Erythroblast (primary cell): ENCODE measurements at regions not wholly inside any gene's neighbourhood (a gene's known extent, or its start where the extent isn't known, plus 50 kb on each side); places are given as distances from the start of the nearest gene placed in this dataset.

ENCODE experiments used
- GATA1 ChIP-seq: IDR thresholded peaks from 2 replicates; pipeline ENCODE4 v1.6.1; 2011; ENCODE audit warnings: low read depth, mild to moderate bottlenecking, control low read depth, low read length, moderate library complexity
- POLR2A ChIP-seq: IDR thresholded peaks from 2 replicates; pipeline ENCODE4 v1.6.1; 2011; ENCODE audit warnings: mild to moderate bottlenecking, low read length

DNA sequence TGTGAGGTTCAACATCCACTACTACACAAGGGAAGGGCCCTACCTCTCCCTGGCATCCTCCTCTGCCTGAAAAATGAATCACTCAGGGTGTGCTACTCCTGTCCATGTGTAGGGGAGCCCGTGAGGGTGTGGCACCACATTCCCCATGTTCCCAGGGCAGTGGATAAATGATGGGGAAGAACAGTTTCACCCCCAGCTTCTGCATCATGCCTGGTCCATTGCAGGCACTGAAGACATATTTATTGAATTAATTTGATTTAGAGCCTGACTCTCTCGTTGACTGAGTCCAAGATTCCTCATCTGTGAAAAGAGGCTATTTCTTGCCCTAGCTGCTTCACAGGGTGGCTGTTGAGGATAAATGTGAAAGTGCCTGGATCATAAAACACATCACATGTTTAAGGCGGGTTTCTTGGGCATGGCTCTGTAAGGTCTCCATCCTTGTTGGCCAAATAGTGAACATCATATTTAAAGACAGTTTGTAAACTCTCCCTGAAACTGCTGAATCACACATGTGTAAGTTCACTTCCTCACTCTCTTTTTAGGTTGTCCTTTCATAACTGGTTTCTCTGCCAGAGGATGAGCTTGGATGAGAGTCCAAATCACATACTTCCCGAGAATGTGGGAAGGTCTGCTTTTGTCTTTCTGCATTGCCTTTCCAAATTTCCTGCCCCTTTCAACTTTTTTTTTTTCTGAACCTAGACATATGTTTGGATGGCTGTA lies 79.7 kb upstream of the FYN start:
- TF ChIP-seq POLR2A, result no peak
- no peak for TF ChIP-seq GATA1
